IMR-90 (cell line): ENCODE measurements at regions not wholly inside any gene's neighbourhood (a gene's known extent, or its start where the extent isn't known, plus 50 kb on each side); places are given as distances from the start of the nearest gene placed in this dataset.

ENCODE experiments used
- ATAC-seq: fragments of 200-7000 bp; cut with Tn5 transposase; 2 replicates; pipeline ENCODE4 v1.9.1; 2020; ENCODE audit warnings: low read depth, mild to moderate bottlenecking, moderate library complexity
- BruUV-seq: library from RNA; stranded (reverse); fragments of 400-500 nt; replicated peaks from 2 replicates; lab custom pipeline; 2021; lab: Mats Ljungman, UMichigan
- CTCF ChIA-PET: fragments of 300-600 bp; formaldehyde crosslinking; extraction: SDS; loops from one replicate; lab custom pipeline; 2021; ENCODE audit warnings: antibody characterized with exemption; lab: Yijun Ruan, JAX
- POLR2A ChIA-PET: fragments of 300-600 bp; sonication (Branson Sonifier 250); formaldehyde crosslinking; loops from one replicate; lab custom pipeline; 2022; ENCODE audit warnings: antibody characterized with exemption; ENCODE audit not compliant: unreplicated experiment; lab: Charles Lee
- DNase-seq: peaks from one replicate; pipeline ENCODE4 v3.0.0; 2013
- H2AFZ ChIP-seq: replicated peaks from 2 replicates; pipeline ENCODE3; 2013; ENCODE audit warnings: low read length, mild to moderate bottlenecking; ENCODE audit not compliant: poor library complexity
- H2AK5ac ChIP-seq: 2 replicates; pipeline ENCODE4 v1.6.1; 2013; ENCODE audit warnings: low read depth, low read length, inconsistent platforms
- H2AK9ac ChIP-seq: replicated peaks from 2 replicates; pipeline ENCODE3; 2013; ENCODE audit warnings: mild to moderate bottlenecking, low read depth, low read length, moderate library complexity; ENCODE audit not compliant: poor library complexity
- H2BK120ac ChIP-seq: 2 replicates; pipeline ENCODE4 v1.6.1; 2013; ENCODE audit warnings: low read depth, low read length, inconsistent platforms
- H2BK15ac ChIP-seq: 3 replicates; pipeline ENCODE4 v1.6.1; 2013; ENCODE audit warnings: low read depth, low read length, inconsistent platforms
- H2BK20ac ChIP-seq: 2 replicates; pipeline ENCODE4 v1.6.1; 2013; ENCODE audit warnings: low read depth, mild to moderate bottlenecking, inconsistent platforms, low read length, moderate library complexity
- H2BK5ac ChIP-seq: 2 replicates; pipeline ENCODE4 v1.6.1; 2013; ENCODE audit warnings: mild to moderate bottlenecking, low read depth, low read length, inconsistent platforms; ENCODE audit not compliant: poor library complexity, severe bottlenecking
- H3K14ac ChIP-seq: replicated peaks from 2 replicates; pipeline ENCODE4 v1.6.1; 2013; ENCODE audit warnings: low read depth, low read length, inconsistent platforms
- H3K18ac ChIP-seq: 2 replicates; pipeline ENCODE4 v1.6.1; 2013; ENCODE audit warnings: low read depth, low read length, control low read depth
- H3K23ac ChIP-seq: 2 replicates; pipeline ENCODE4 v1.6.1; 2013; ENCODE audit warnings: low read depth, low read length, inconsistent platforms
- H3K27ac ChIP-seq: 2 replicates; pipeline ENCODE4 v1.5.1; 2013; ENCODE audit warnings: mild to moderate bottlenecking, control low read depth, low read length; ENCODE audit not compliant: insufficient read depth
- H3K27me3 ChIP-seq: 2 replicates; pipeline ENCODE4 v1.6.1; 2013; ENCODE audit warnings: low read length; ENCODE audit not compliant: control insufficient read depth, insufficient read depth
- H3K36me3 ChIP-seq: 2 replicates; pipeline ENCODE4 v1.6.1; 2013; ENCODE audit warnings: low read length, mixed read lengths; ENCODE audit not compliant: control insufficient read depth, insufficient read depth
- H3K4ac ChIP-seq: 2 replicates; pipeline ENCODE4 v1.6.1; 2013; ENCODE audit warnings: low read depth, low read length, inconsistent platforms
- H3K4me1 ChIP-seq: 2 replicates; pipeline ENCODE4 v1.6.1; 2013; ENCODE audit warnings: low read length, mixed read lengths; ENCODE audit not compliant: control insufficient read depth, insufficient read depth
- H3K4me2 ChIP-seq: 2 replicates; pipeline ENCODE4 v1.6.1; 2013; ENCODE audit warnings: low read depth, mild to moderate bottlenecking, control low read depth, low read length, moderate library complexity
- H3K4me3 ChIP-seq: 2 replicates; pipeline ENCODE4 v1.5.1; 2013; ENCODE audit warnings: low read depth, mild to moderate bottlenecking, control low read depth, low read length, moderate library complexity; ENCODE audit not compliant: insufficient read depth
- H3K56ac ChIP-seq: 2 replicates; pipeline ENCODE4 v1.6.1; 2013; ENCODE audit warnings: low read length, inconsistent platforms; ENCODE audit not compliant: insufficient read depth; ENCODE audit errors: extremely low read depth
- H3K79me1 ChIP-seq, 2 experiments: 2 replicates each; pipeline ENCODE4 v1.6.1; 2013; ENCODE audit warnings: low read length in 2 of 2, inconsistent platforms in 1 of 2, low read depth in 1 of 2
- H3K9ac ChIP-seq: 2 replicates; pipeline ENCODE4 v1.6.1; 2013; ENCODE audit warnings: low read depth, low read length, control low read depth
- H3K9me1 ChIP-seq: 2 replicates; pipeline ENCODE4 v1.6.1; 2013; ENCODE audit warnings: low read length, inconsistent platforms; ENCODE audit not compliant: insufficient read depth
- H3K9me3 ChIP-seq: 2 replicates; pipeline ENCODE4 v1.6.1; 2013; ENCODE audit warnings: low read length; ENCODE audit not compliant: control insufficient read depth, insufficient read depth
- H4K20me1 ChIP-seq: 2 replicates; pipeline ENCODE4 v1.6.1; 2013; ENCODE audit warnings: low read length, inconsistent platforms; ENCODE audit not compliant: insufficient read depth
- H4K5ac ChIP-seq: 2 replicates; pipeline ENCODE4 v1.6.1; 2013; ENCODE audit warnings: mild to moderate bottlenecking, low read depth, low read length, control low read depth
- H4K8ac ChIP-seq, 2 experiments: 2 replicates each; pipeline ENCODE4 v1.6.1; 2013; ENCODE audit warnings: low read depth in 2 of 2, low read length in 2 of 2, control low read depth in 1 of 2, inconsistent platforms in 1 of 2
- H4K91ac ChIP-seq: 2 replicates; pipeline ENCODE4 v1.6.1; 2013; ENCODE audit warnings: low read depth, low read length, inconsistent platforms; ENCODE audit not compliant: insufficient read depth
- ELK1 ChIP-seq: fragments of 150-350 bp; IDR thresholded peaks from 2 replicates; pipeline ENCODE4 v1.6.1; 2016; ENCODE audit warnings: low read depth, mild to moderate bottlenecking, low read length, moderate library complexity, borderline replicate concordance
- WGBS, 2 experiments: methylation state at CpG; one replicate each; pipeline versions ENCODE4 v1.1.5 to v1.1.7; 2013; ENCODE audit warnings: missing lambda C conversion rate in 2 of 2; ENCODE audit not compliant: insufficient read length in 1 of 2; ENCODE audit errors: extremely low coverage in 2 of 2; 5-methylcytosine and 5-hydroxymethylcytosine counted together
- dilution Hi-C: fragments of 300-500 bp; cut with HindIII; formaldehyde crosslinking; loops from one replicate; pipeline ENCODE4 v1.14.3; 2018; ENCODE audit warnings: low sequenced_read_pairs; ENCODE audit not compliant: unreplicated experiment
- in situ Hi-C: fragments of 300-500 bp; cut with MboI; formaldehyde crosslinking; loops from 3 replicates; pipeline ENCODE4 v1.14.3; 2019; ENCODE audit warnings: low sequenced_read_pairs, inconsistent platforms, mixed read lengths
- intact Hi-C: fragments of 100-400 bp; cut with micrococcal nuclease; formaldehyde crosslinking; loops from 2 replicates; pipeline ENCODE4 v1.10.0; 2022

DNA sequence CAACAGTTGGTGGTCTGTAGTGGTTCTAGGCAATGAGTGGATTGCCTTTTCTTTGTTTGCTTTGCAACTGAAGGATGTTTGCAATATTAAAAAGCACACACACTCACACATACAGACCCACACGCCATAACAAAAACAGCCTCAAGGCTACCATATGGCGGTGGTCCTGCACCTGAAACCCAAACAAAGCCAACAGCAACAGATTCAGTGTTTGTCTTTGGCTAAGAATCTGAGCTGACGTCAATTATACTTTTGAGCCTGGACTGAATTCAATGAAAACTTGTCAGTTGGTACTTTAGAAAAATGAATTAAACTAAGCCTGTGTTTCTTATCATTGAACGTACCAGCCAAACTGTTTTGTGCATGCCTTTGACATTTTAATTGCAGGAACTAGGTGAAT, 65.0 kb upstream of the NYAP2 start:
- intact Hi-C loops = no loop called here
- Histone ChIP-seq H3K4me3 (no peak overlapping the region), H2BK120ac (no peak overlapping the region; the same call in 1 of the 2 replicates), H4K5ac (no peak overlapping the region), H3K56ac (no peak overlapping the region), H4K91ac (peak overlapping the region; percentile 8; the same call in 1 of the 2 replicates), H3K9me1 (no peaks in the 10 kb centered on the region), H2BK20ac (no peak overlapping the region), H2AFZ (no peak overlapping the region), H3K18ac (no peak overlapping the region), H3K36me3 (no peaks in the 10 kb centered on the region), H3K9ac (no peak overlapping the region), H3K4ac (no peak overlapping the region), H3K27me3 (no peaks in the 10 kb centered on the region), H4K20me1 (no peaks in the 10 kb centered on the region), H2AK5ac (no peak overlapping the region), H3K23ac (0 out of 2 replicates have a peak overlapping the region, but pooled peaks have one; percentile 24), H2AK9ac (no peak overlapping the region), H4K8ac (no peak overlapping the region), H3K27ac (no peak overlapping the region), H3K4me1 (peaks cover 3% of the 10 kb centered on the region), H3K79me1 (no peaks in the 10 kb centered on the region), H3K9me3 (no peaks in the 10 kb centered on the region), H3K14ac (no peak overlapping the region), H2BK15ac (no peak overlapping the region; the same call in 2 of the 3 replicates), H3K4me2 (no peak overlapping the region), H2BK5ac (no peak overlapping the region)
- in situ Hi-C loops = no loop called here
- no peak for ATAC-seq
- ChIA-PET POLR2A (interaction anchor here (0.5 kb wide), 1 partner anchor 1450 kb away, joined by 3 read pairs; no protein-coding TSS in a partner anchor), CTCF (no interaction called here)
- dilution Hi-C loops = no loop called here
- DNase-seq = no peak
- WGBS, 2 experiments = no CpG with 5 or more reads among the region's 4 CpGs
- TF ChIP-seq ELK1 = no peak
- no TSS peak for BruUV-seq
